WERI-Rb-1 (cell line): ENCODE measurements at regions not wholly inside any gene's neighbourhood (a gene's known extent, or its start where the extent isn't known, plus 50 kb on each side); places are given as distances from the start of the nearest gene placed in this dataset.

Experiments
- DNase-seq: peaks from one replicate; pipeline ENCODE4 v3.0.0-alpha.2; 2020
- H3K27ac ChIP-seq: fragments of 250-450 bp; sonication (Bioruptor Pico); 2 replicates; pipeline ENCODE4 v1.5.1; 2020; ENCODE audit warnings: mild to moderate bottlenecking, moderate library complexity
- H3K27me3 ChIP-seq: fragments of 250-450 bp; sonication (Bioruptor Pico); 2 replicates; pipeline ENCODE4 v1.5.1; 2021; ENCODE audit warnings: mild to moderate bottlenecking, low read depth, moderate library complexity; ENCODE audit not compliant: insufficient read depth, severe bottlenecking
- H3K36me3 ChIP-seq: fragments of 250-450 bp; sonication (Bioruptor Pico); 2 replicates; pipeline ENCODE4 v1.5.1; 2020; ENCODE audit warnings: mild to moderate bottlenecking, moderate library complexity
- H3K4me3 ChIP-seq: 2 replicates; pipeline ENCODE4 v1.5.1; 2011; ENCODE audit warnings: low read depth, mild to moderate bottlenecking, control low read depth, low read length
- H3K9me3 ChIP-seq: fragments of 250-450 bp; sonication (Bioruptor Pico); 2 replicates; pipeline ENCODE4 v1.5.1; 2021; ENCODE audit warnings: mild to moderate bottlenecking, moderate library complexity; ENCODE audit not compliant: severe bottlenecking
- TF ChIP-seq, protein P1 (sequence below): IDR thresholded peaks from 2 replicates; pipeline ENCODE4 v1.5.1; 2011; ENCODE audit warnings: low read depth, mild to moderate bottlenecking, control low read depth, inconsistent platforms, low read length

DNA sequence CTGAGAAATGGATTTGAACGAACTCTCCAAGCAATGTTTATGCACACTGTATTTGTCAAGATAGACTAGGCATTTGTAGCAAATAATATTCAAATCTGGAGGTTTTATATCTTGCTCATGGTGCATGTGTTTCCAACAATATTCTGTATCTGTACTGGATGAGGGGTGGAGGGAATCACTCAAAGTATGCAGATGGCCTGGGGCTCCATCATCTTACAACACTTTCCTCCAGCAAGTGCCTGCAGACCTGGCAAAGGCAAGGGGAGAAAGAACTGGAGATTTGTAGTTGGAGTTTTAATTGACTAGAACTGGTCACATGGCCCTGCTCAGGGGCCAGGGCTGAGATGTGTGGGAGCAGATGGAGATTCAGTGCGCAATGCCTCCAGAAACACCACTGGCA, 309.0 kb downstream of the PLK2 start:
- TF ChIP-seq, protein P1, sequence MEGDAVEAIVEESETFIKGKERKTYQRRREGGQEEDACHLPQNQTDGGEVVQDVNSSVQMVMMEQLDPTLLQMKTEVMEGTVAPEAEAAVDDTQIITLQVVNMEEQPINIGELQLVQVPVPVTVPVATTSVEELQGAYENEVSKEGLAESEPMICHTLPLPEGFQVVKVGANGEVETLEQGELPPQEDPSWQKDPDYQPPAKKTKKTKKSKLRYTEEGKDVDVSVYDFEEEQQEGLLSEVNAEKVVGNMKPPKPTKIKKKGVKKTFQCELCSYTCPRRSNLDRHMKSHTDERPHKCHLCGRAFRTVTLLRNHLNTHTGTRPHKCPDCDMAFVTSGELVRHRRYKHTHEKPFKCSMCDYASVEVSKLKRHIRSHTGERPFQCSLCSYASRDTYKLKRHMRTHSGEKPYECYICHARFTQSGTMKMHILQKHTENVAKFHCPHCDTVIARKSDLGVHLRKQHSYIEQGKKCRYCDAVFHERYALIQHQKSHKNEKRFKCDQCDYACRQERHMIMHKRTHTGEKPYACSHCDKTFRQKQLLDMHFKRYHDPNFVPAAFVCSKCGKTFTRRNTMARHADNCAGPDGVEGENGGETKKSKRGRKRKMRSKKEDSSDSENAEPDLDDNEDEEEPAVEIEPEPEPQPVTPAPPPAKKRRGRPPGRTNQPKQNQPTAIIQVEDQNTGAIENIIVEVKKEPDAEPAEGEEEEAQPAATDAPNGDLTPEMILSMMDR: no peak
- H3K27me3 ChIP-seq: no peaks in the 10 kb centered on the region
- H3K4me3 ChIP-seq: no peak overlapping the region
- no peaks in the 10 kb centered on the region for H3K9me3 ChIP-seq
- no peaks in the 10 kb centered on the region for H3K36me3 ChIP-seq
- DNase-seq: no peak
- H3K27ac ChIP-seq: no peak overlapping the region

DNA sequence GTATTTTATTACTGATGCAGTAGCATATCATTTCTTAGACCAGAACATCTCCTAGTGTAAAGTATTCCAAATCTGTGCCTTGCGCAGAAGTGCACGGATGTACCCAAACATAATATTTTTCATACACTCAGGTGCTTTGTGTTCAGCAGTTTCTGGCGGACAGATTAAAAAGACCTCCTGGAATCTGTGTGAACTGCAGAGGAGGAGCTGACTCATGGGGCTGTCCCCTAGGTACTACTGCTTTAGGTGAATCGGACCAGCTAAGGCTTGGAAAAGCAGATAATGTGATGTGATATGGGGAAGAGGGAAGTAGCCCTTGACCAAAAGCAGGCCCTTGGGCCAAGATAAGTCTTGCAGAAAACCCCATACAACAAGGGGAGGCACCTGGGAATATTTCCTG, 310.1 kb downstream of the PLK2 start:
- Histone ChIP-seq H3K4me3 (no peak overlapping the region), H3K9me3 (no peaks in the 10 kb centered on the region), H3K36me3 (no peaks in the 10 kb centered on the region), H3K27ac (no peak overlapping the region), H3K27me3 (no peaks in the 10 kb centered on the region)
- no peak for DNase-seq
- TF ChIP-seq, protein P1: no peak

DNA sequence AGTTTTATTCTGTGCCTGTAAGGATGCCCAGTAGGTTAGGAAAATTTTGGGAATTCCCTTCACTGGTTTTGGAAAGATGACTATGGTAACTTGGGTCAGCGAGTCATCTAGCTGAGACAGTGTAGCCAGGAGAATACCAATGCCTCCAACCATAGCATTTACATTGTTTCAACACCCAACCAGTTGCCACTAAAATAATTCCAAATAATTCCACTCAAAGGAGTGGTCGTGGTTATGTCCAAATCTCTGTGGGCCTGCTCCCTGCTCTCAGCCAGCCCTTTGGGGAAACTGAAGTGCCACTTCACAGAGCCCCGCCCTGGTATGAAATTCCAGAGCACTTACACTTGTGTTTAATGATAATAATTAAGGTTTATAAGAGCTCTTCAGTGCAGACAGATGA, 310.5 kb downstream of the PLK2 start:
- no peaks in the 10 kb centered on the region for H3K36me3 ChIP-seq
- TF ChIP-seq, protein P1: no peak
- H3K27ac ChIP-seq: no peak overlapping the region
- H3K4me3 ChIP-seq: no peak overlapping the region
- DNase-seq: no peak
- no peaks in the 10 kb centered on the region for H3K27me3 ChIP-seq
- no peaks in the 10 kb centered on the region for H3K9me3 ChIP-seq

DNA sequence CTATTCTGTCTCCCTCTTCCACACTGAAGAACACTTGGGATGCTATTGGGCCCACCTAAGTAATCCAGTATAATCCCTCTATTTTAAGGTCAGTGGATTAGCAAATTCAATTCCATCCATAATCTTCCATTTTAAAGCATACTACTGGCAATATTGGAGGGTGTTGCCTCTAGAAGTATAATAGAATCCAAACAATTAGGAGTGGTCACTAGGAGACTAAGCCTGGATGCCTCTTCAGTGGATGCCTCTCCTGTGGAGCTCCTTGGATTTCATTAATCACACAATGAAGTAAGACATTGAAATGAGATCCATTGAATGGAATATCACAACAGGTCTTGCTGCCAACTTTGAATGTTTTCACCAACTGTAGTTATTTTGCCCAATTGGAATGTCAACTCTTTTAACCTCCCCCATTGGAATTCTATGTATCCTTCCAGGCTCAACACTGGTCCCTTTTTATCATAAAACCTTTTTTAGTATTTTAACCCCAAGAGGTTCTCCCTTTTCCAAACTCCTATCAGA, 311.6 kb downstream of the PLK2 start:
- H3K9me3 ChIP-seq: no peaks in the 10 kb centered on the region
- no peak overlapping the region for H3K27ac ChIP-seq
- no peaks in the 10 kb centered on the region for H3K27me3 ChIP-seq
- TF ChIP-seq, protein P1: no peak
- H3K4me3 ChIP-seq: no peak overlapping the region
- H3K36me3 ChIP-seq: no peaks in the 10 kb centered on the region
- DNase-seq: no peak

DNA sequence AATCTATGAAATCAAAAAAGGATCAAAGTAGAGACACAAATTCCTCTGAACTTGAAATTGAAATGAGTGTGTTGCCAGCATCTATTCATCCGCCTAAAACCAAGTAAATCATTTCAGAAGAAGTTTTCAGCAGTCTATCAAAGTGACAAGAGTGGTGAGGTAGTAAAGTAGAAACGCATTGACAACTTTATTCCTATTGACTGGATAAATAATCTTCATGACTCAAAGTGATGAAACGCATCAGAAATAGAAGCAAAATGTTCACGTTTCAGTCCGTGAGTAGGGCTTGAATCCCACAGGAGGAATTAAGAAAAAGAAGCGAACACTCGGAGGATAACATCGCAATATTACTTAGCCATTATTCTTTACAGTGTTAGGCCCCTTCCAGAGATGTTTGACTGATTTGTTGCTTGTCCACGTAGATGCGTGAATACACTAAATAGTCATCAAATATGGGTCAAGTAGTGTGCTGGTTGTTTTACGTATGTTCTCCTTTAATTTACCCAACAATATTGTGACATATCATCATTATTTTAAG, 314.4 kb downstream of the PLK2 start:
- Histone ChIP-seq H3K9me3 (no peaks in the 10 kb centered on the region), H3K4me3 (no peak overlapping the region), H3K27ac (no peak overlapping the region), H3K27me3 (no peaks in the 10 kb centered on the region), H3K36me3 (no peaks in the 10 kb centered on the region)
- DNase-seq: no peak
- TF ChIP-seq, protein P1: no peak

DNA sequence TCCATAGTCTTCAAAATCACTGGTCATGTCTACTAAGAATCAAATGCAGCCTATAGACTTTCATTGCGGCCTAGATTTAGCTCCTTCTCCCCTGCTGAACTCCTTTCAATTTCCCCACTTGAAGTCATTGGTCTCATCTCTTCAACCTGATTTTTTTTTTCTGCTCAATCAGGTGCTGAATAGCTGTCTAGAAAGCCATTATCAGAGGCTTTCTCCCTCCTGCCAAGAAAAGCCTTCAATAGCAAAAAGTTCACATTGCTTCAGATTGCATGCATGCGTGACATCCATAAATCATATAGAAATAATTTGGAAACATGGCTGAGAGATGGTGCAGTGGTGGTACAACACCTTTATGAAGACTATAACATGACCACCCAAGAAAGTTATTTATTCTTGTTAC, 316.2 kb downstream of the PLK2 start:
- H3K4me3 ChIP-seq: no peak overlapping the region
- no peak for DNase-seq
- no peaks in the 10 kb centered on the region for H3K36me3 ChIP-seq
- no peaks in the 10 kb centered on the region for H3K9me3 ChIP-seq
- TF ChIP-seq, protein P1: no peak
- no peak overlapping the region for H3K27ac ChIP-seq
- no peaks in the 10 kb centered on the region for H3K27me3 ChIP-seq
